OCI-LY1 (cell line): ENCODE measurements at regions not wholly inside any gene's neighbourhood (a gene's known extent, or its start where the extent isn't known, plus 50 kb on each side); places are given as distances from the start of the nearest gene placed in this dataset.

ENCODE experiments used
- H2AFZ ChIP-seq: fragments of 200-600 bp; sonication (generic), shearing (Covaris generic); 2 replicates; pipeline ENCODE4 v1.6.0; 2014; ENCODE audit warnings: antibody characterized with exemption, mild to moderate bottlenecking, low read length
- H3F3A ChIP-seq: fragments of 200-600 bp; sonication (generic), shearing (Covaris generic); 2 replicates; pipeline ENCODE4 v1.6.0; 2014; ENCODE audit warnings: mild to moderate bottlenecking, antibody characterized with exemption, low read length, moderate library complexity; ENCODE audit not compliant: insufficient read depth
- H3K27ac ChIP-seq: fragments of 200-600 bp; sonication (generic); 2 replicates; pipeline ENCODE4 v1.5.1; 2014; ENCODE audit warnings: low read length, mixed run types, mild to moderate bottlenecking, low read depth; ENCODE audit not compliant: poor library complexity, severe bottlenecking
- H3K27me3 ChIP-seq: fragments of 200-600 bp; sonication (generic); 2 replicates; pipeline ENCODE4 v1.6.0; 2014; ENCODE audit warnings: antibody characterized with exemption, mild to moderate bottlenecking, low read length, moderate library complexity; ENCODE audit not compliant: insufficient read depth
- H3K36me3 ChIP-seq: fragments of 200-600 bp; sonication (generic); 2 replicates; pipeline ENCODE4 v1.6.1; 2014; ENCODE audit warnings: mild to moderate bottlenecking, antibody characterized with exemption, low read length, moderate library complexity, mixed read lengths; ENCODE audit not compliant: insufficient read depth
- H3K4me1 ChIP-seq: fragments of 200-600 bp; sonication (generic); 2 replicates; pipeline ENCODE4 v1.5.1; 2014; ENCODE audit warnings: mild to moderate bottlenecking, low read length, moderate library complexity; ENCODE audit not compliant: insufficient read depth, severe bottlenecking
- H3K4me2 ChIP-seq: fragments of 200-600 bp; sonication (generic), shearing (Covaris generic); 2 replicates; pipeline ENCODE4 v1.6.1; 2014; ENCODE audit warnings: low read length
- H3K4me3 ChIP-seq: fragments of 200-600 bp; sonication (generic); 2 replicates; pipeline ENCODE4 v1.5.1; 2014; ENCODE audit warnings: low read length, low read depth, mild to moderate bottlenecking, mixed read lengths; ENCODE audit not compliant: poor library complexity, severe bottlenecking
- H3K79me2 ChIP-seq: fragments of 200-600 bp; shearing (Covaris generic); 2 replicates; pipeline ENCODE4 v1.6.1; 2016; ENCODE audit warnings: mixed run types, low read length, mixed read lengths; ENCODE audit not compliant: insufficient read depth
- H3K9ac ChIP-seq: fragments of 200-600 bp; sonication (generic), shearing (Covaris generic); 2 replicates; pipeline ENCODE4 v1.6.1; 2014; ENCODE audit warnings: mild to moderate bottlenecking, low read length, mixed read lengths
- H3K9me2 ChIP-seq: fragments of 200-600 bp; sonication (generic), shearing (Covaris generic); 2 replicates; pipeline ENCODE4 v1.6.1; 2014; ENCODE audit warnings: low read depth, mild to moderate bottlenecking, low read length, mixed read lengths
- H3K9me3 ChIP-seq: fragments of 200-600 bp; shearing (Covaris generic); 2 replicates; pipeline ENCODE4 v1.6.1; 2014; ENCODE audit warnings: low read length, mixed read lengths
- H4K20me1 ChIP-seq: fragments of 200-600 bp; sonication (generic), shearing (Covaris generic); 2 replicates; pipeline ENCODE4 v1.6.0; 2016; ENCODE audit warnings: mild to moderate bottlenecking, low read length; ENCODE audit not compliant: insufficient read depth
- EZH2 ChIP-seq: fragments of 200-600 bp; sonication (generic), shearing (Covaris generic); IDR thresholded peaks from 2 replicates; pipeline ENCODE4 v1.8.0; 2017; ENCODE audit warnings: borderline replicate concordance, mixed run types, mild to moderate bottlenecking, antibody characterized with exemption, low read length, moderate library complexity, mixed read lengths
- TF ChIP-seq, protein P1 (sequence below): fragments of 200-600 bp; sonication (generic), shearing (Covaris generic); IDR thresholded peaks from 2 replicates; pipeline ENCODE4 v1.5.1; 2017; ENCODE audit warnings: mild to moderate bottlenecking, antibody characterized with exemption, low read length, moderate library complexity, mixed read lengths

DNA sequence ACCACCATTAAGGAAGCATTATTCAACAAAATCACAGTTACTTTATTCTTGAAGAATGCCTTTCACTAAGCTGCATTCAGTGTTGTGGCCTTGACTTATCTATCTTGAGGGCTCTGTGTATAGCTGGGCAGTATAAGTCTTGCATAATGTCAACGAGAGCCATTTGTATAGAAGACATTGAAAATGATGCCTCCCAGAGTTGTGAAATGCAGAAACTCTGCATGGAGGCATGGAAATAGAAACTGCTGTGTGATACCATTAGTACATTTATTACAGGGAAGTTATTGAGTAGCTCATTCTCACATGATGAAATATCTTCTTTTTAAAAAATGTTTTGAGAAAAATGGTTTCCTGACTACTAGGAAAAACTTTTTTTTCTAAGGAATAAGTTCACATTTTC is 111.4 kb upstream of the SNX7 start:
- Histone ChIP-seq H3K36me3 (no peaks in the 10 kb centered on the region), H3K27ac (no peak overlapping the region), H3K27me3 (no peaks in the 10 kb centered on the region), H3K9ac (no peak overlapping the region), H3K4me3 (no peak overlapping the region), H3K4me2 (no peak overlapping the region), H4K20me1 (no peaks in the 10 kb centered on the region), H3K4me1 (no peaks in the 10 kb centered on the region), H3K9me2 (no peaks in the 10 kb centered on the region; the same call in 1 of the 2 replicates), H2AFZ (no peak overlapping the region), H3K9me3 (no peaks in the 10 kb centered on the region), H3F3A (no peaks in the 10 kb centered on the region), H3K79me2 (no peaks in the 10 kb centered on the region)
- TF ChIP-seq, protein P1, sequence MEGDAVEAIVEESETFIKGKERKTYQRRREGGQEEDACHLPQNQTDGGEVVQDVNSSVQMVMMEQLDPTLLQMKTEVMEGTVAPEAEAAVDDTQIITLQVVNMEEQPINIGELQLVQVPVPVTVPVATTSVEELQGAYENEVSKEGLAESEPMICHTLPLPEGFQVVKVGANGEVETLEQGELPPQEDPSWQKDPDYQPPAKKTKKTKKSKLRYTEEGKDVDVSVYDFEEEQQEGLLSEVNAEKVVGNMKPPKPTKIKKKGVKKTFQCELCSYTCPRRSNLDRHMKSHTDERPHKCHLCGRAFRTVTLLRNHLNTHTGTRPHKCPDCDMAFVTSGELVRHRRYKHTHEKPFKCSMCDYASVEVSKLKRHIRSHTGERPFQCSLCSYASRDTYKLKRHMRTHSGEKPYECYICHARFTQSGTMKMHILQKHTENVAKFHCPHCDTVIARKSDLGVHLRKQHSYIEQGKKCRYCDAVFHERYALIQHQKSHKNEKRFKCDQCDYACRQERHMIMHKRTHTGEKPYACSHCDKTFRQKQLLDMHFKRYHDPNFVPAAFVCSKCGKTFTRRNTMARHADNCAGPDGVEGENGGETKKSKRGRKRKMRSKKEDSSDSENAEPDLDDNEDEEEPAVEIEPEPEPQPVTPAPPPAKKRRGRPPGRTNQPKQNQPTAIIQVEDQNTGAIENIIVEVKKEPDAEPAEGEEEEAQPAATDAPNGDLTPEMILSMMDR: no peak
- TF ChIP-seq EZH2: no peak

DNA sequence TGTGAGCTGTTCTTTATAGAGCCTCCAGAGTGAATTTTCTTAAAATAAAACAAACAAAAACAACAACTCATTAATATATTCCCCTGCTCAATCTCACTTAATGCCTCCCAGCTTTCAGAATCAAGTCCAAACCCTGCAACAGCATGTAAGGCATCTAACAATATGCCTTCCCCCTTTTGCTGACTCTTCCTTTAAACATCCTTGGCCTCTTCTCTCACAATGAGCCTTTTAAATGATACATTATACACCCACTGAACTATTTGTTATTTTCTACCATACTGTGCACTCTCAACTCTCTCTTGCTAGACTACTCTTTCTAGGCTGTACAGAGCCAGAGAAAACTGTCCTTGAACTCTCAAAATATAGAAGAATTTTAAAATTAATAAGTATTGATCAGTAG is 115.2 kb upstream of the SNX7 start:
- Histone ChIP-seq H3K9me2 (no peaks in the 10 kb centered on the region; the same call in 1 of the 2 replicates), H3K36me3 (no peaks in the 10 kb centered on the region), H3K9me3 (no peaks in the 10 kb centered on the region), H3K9ac (no peak overlapping the region), H3K27ac (no peak overlapping the region), H2AFZ (no peak overlapping the region), H3K4me3 (no peak overlapping the region), H3K27me3 (no peaks in the 10 kb centered on the region), H3F3A (no peaks in the 10 kb centered on the region), H3K79me2 (no peaks in the 10 kb centered on the region), H4K20me1 (no peaks in the 10 kb centered on the region), H3K4me1 (no peaks in the 10 kb centered on the region), H3K4me2 (no peak overlapping the region)
- TF ChIP-seq, protein P1: no peak
- TF ChIP-seq EZH2: no peak

- H3K4me1 ChIP-seq: no peaks in the 10 kb centered on the region
- no peaks in the 10 kb centered on the region for H3K27me3 ChIP-seq
- no peaks in the 10 kb centered on the region for H3K79me2 ChIP-seq
- no peaks in the 10 kb centered on the region for H4K20me1 ChIP-seq
- H3K4me2 ChIP-seq: no peak overlapping the region
- H2AFZ ChIP-seq: no peak overlapping the region
- H3K9me2 ChIP-seq: no peaks in the 10 kb centered on the region
- no peak overlapping the region for H3K9ac ChIP-seq
- H3K27ac ChIP-seq: no peak overlapping the region
- H3K36me3 ChIP-seq: no peaks in the 10 kb centered on the region
- TF ChIP-seq EZH2: no peak
- TF ChIP-seq, protein P1: no peak
- H3K4me3 ChIP-seq: no peak overlapping the region
- H3K9me3 ChIP-seq: no peaks in the 10 kb centered on the region
- H3F3A ChIP-seq: no peaks in the 10 kb centered on the region
Observed at GRCh38 chr1:98538106-98538505, 123.4 kb upstream of the SNX7 start.
